ENCODE measurements at regions not wholly inside any gene's neighbourhood (a gene's known extent, or its start where the extent isn't known, plus 50 kb on each side); places are given as distances from the start of the nearest gene placed in this dataset.
"Not testable (repeated sequence)": the region's sequence is repeated elsewhere in the genome, so short reads cannot be mapped to it uniquely, and the experiment has no call there.

GRCh38 chr14:71394386-71394785, 487.1 kb downstream of the PCNX1 start:
- H3K36me3 Mint-ChIP-seq (ENCODE audit: insufficient read depth), result peaks cover 2% of the 10 kb centered on the region
- no peak for DNase-seq (ENCODE audit: low spot score in 2 of 2)
- H3K27me3 Mint-ChIP-seq, result no peaks in the 10 kb centered on the region
- no peak overlapping the region for H3K27ac Mint-ChIP-seq (ENCODE audit: low read depth)
- no peaks in the 10 kb centered on the region for H3K9me3 Mint-ChIP-seq
- H3K4me3 Mint-ChIP-seq, result no peak overlapping the region
- peaks cover 47% of the 10 kb centered on the region for H3K4me1 Mint-ChIP-seq
- no peak for ATAC-seq (replicated peaks; ENCODE audit: extremely low read depth, poor library complexity, severe bottlenecking)

GRCh38 chr14:71395151-71395604, 487.9 kb downstream of the PCNX1 start:
- Mint-ChIP-seq H3K36me3 (ENCODE audit: insufficient read depth) (peaks cover 2% of the 10 kb centered on the region), H3K27ac (ENCODE audit: low read depth) (peak overlapping the region; percentile 42), H3K9me3 (no peaks in the 10 kb centered on the region), H3K27me3 (no peaks in the 10 kb centered on the region), H3K4me1 (peaks cover 43% of the 10 kb centered on the region), H3K4me3 (no peak overlapping the region)
- no peak for DNase-seq (ENCODE audit: low spot score in 2 of 2)
- no peak for ATAC-seq (replicated peaks; ENCODE audit: extremely low read depth, poor library complexity, severe bottlenecking)

- DNase-seq (ENCODE audit: low spot score in 2 of 2) (no peak), ATAC-seq (replicated peaks; ENCODE audit: extremely low read depth, poor library complexity, severe bottlenecking) (no peak)
- no peaks in the 10 kb centered on the region for H3K27me3 Mint-ChIP-seq
- no peaks in the 10 kb centered on the region for H3K9me3 Mint-ChIP-seq
- peak overlapping the region; percentile 42 for H3K27ac Mint-ChIP-seq (ENCODE audit: low read depth)
- H3K36me3 Mint-ChIP-seq (ENCODE audit: insufficient read depth), result peaks cover under 1% of the 10 kb centered on the region
- H3K4me1 Mint-ChIP-seq, result peaks cover 43% of the 10 kb centered on the region
- H3K4me3 Mint-ChIP-seq, result no peak overlapping the region
These were observed 488.4 kb downstream of the PCNX1 start for GRCh38 chr14:71395636-71396035.

GRCh38 chr14:71396050-71396677, 488.9 kb downstream of the PCNX1 start:
- ATAC-seq (replicated peaks; ENCODE audit: extremely low read depth, poor library complexity, severe bottlenecking) (no peak), DNase-seq (ENCODE audit: low spot score in 2 of 2) (no peak)
- no peak overlapping the region for H3K4me3 Mint-ChIP-seq
- H3K4me1 Mint-ChIP-seq, result peaks cover 43% of the 10 kb centered on the region
- H3K27ac Mint-ChIP-seq (ENCODE audit: low read depth), result no peak overlapping the region
- H3K27me3 Mint-ChIP-seq, result no peaks in the 10 kb centered on the region
- no peaks in the 10 kb centered on the region for H3K9me3 Mint-ChIP-seq
- peaks cover 3% of the 10 kb centered on the region for H3K36me3 Mint-ChIP-seq (ENCODE audit: insufficient read depth)

GRCh38 chr14:71397371-71397770, 490.1 kb downstream of the PCNX1 start:
- no peak overlapping the region for H3K27ac Mint-ChIP-seq (ENCODE audit: low read depth)
- no peak overlapping the region for H3K4me3 Mint-ChIP-seq
- DNase-seq (ENCODE audit: low spot score in 2 of 2) (no peak), ATAC-seq (replicated peaks; ENCODE audit: extremely low read depth, poor library complexity, severe bottlenecking) (no peak)
- peaks cover 3% of the 10 kb centered on the region for H3K36me3 Mint-ChIP-seq (ENCODE audit: insufficient read depth)
- peaks cover 38% of the 10 kb centered on the region for H3K4me1 Mint-ChIP-seq
- H3K27me3 Mint-ChIP-seq, result no peaks in the 10 kb centered on the region
- no peaks in the 10 kb centered on the region for H3K9me3 Mint-ChIP-seq

GRCh38 chr14:71398450-71398849, 491.2 kb downstream of the PCNX1 start:
- Mint-ChIP-seq H3K27ac (ENCODE audit: low read depth) (peak overlapping the region; percentile 82), H3K4me1 (peaks cover 38% of the 10 kb centered on the region)

GRCh38 chr14:71399057-71399487, 491.8 kb downstream of the PCNX1 start:
- Mint-ChIP-seq H3K36me3 (ENCODE audit: insufficient read depth) (peaks cover 3% of the 10 kb centered on the region), H3K27me3 (no peaks in the 10 kb centered on the region), H3K9me3 (no peaks in the 10 kb centered on the region), H3K27ac (ENCODE audit: low read depth) (peak overlapping the region; percentile 82), H3K4me3 (no peak overlapping the region), H3K4me1 (peaks cover 37% of the 10 kb centered on the region)
- DNase-seq (ENCODE audit: low spot score in 2 of 2) (no peak), ATAC-seq (replicated peaks; ENCODE audit: extremely low read depth, poor library complexity, severe bottlenecking) (peak; percentile 67)

More at GRCh38 chr14:71398450-71398849, 491.2 kb downstream of the PCNX1 start:
- ATAC-seq (replicated peaks; ENCODE audit: extremely low read depth, poor library complexity, severe bottlenecking) (no peak), DNase-seq (ENCODE audit: low spot score in 2 of 2) (no peak)
- H3K36me3 Mint-ChIP-seq (ENCODE audit: insufficient read depth), result peaks cover 3% of the 10 kb centered on the region
- no peaks in the 10 kb centered on the region for H3K9me3 Mint-ChIP-seq
- no peak overlapping the region for H3K4me3 Mint-ChIP-seq
- no peaks in the 10 kb centered on the region for H3K27me3 Mint-ChIP-seq

GRCh38 chr14:71400871-71401321, 493.6 kb downstream of the PCNX1 start:
- DNase-seq (ENCODE audit: low spot score in 2 of 2) (no peak), ATAC-seq (replicated peaks; ENCODE audit: extremely low read depth, poor library complexity, severe bottlenecking) (no peak)
- H3K4me3 Mint-ChIP-seq, result no peak overlapping the region
- H3K4me1 Mint-ChIP-seq, result peaks cover 23% of the 10 kb centered on the region
- no peaks in the 10 kb centered on the region for H3K27me3 Mint-ChIP-seq
- H3K9me3 Mint-ChIP-seq, result no peaks in the 10 kb centered on the region
- no peak overlapping the region for H3K27ac Mint-ChIP-seq (ENCODE audit: low read depth)
- peaks cover 3% of the 10 kb centered on the region for H3K36me3 Mint-ChIP-seq (ENCODE audit: insufficient read depth)

- H3K4me3 Mint-ChIP-seq; H3K27me3 Mint-ChIP-seq; H3K9me3 Mint-ChIP-seq; H3K36me3 Mint-ChIP-seq (ENCODE audit: insufficient read depth); H3K27ac Mint-ChIP-seq (ENCODE audit: low read depth); DNase-seq (ENCODE audit: low spot score in 2 of 2); ATAC-seq (replicated peaks; ENCODE audit: extremely low read depth, poor library complexity, severe bottlenecking): not testable (repeated sequence)
- peaks cover 15% of the 10 kb centered on the region for H3K4me1 Mint-ChIP-seq
These were observed 495.2 kb downstream of the PCNX1 start for GRCh38 chr14:71402415-71402814.

GRCh38 chr14:71403656-71404055, 496.4 kb downstream of the PCNX1 start:
- ATAC-seq (replicated peaks; ENCODE audit: extremely low read depth, poor library complexity, severe bottlenecking) (no peak), DNase-seq (ENCODE audit: low spot score in 2 of 2) (no peak)
- Mint-ChIP-seq H3K9me3 (no peaks in the 10 kb centered on the region), H3K27me3 (no peaks in the 10 kb centered on the region), H3K4me3 (no peak overlapping the region), H3K4me1 (peaks cover 6% of the 10 kb centered on the region), H3K27ac (ENCODE audit: low read depth) (no peak overlapping the region), H3K36me3 (ENCODE audit: insufficient read depth) (peaks cover 7% of the 10 kb centered on the region)

GRCh38 chr14:71405676-71406075, 498.4 kb downstream of the PCNX1 start:
- no peak for DNase-seq (ENCODE audit: low spot score in 2 of 2)
- H3K27ac Mint-ChIP-seq (ENCODE audit: low read depth), result no peak overlapping the region
- no peak for ATAC-seq (replicated peaks; ENCODE audit: extremely low read depth, poor library complexity, severe bottlenecking)
- no peaks in the 10 kb centered on the region for H3K4me1 Mint-ChIP-seq
- no peaks in the 10 kb centered on the region for H3K27me3 Mint-ChIP-seq
- no peak overlapping the region for H3K4me3 Mint-ChIP-seq
- no peaks in the 10 kb centered on the region for H3K9me3 Mint-ChIP-seq
- peaks cover 6% of the 10 kb centered on the region for H3K36me3 Mint-ChIP-seq (ENCODE audit: insufficient read depth)

- Mint-ChIP-seq H3K27ac (ENCODE audit: low read depth) (no peak overlapping the region), H3K9me3 (no peaks in the 10 kb centered on the region), H3K4me3 (no peak overlapping the region), H3K27me3 (no peaks in the 10 kb centered on the region), H3K36me3 (ENCODE audit: insufficient read depth) (peaks cover 4% of the 10 kb centered on the region), H3K4me1 (peaks cover 5% of the 10 kb centered on the region)
- no peak for ATAC-seq (replicated peaks; ENCODE audit: extremely low read depth, poor library complexity, severe bottlenecking)
- no peak for DNase-seq (ENCODE audit: low spot score in 2 of 2)
These were observed 501.2 kb downstream of the PCNX1 start for GRCh38 chr14:71408362-71409030.
